Body of pancreas (tissue), 4 donors: ENCODE measurements at regions not wholly inside any gene's neighbourhood (a gene's known extent, or its start where the extent isn't known, plus 50 kb on each side); places are given as distances from the start of the nearest gene placed in this dataset.

Experiments used
- POLR2A ChIP-seq, 3 donors: fragments of 450-650 bp; IDR thresholded peaks; one replicate each; pipeline ENCODE4 v1.6.1; 2016; ENCODE audit warnings: antibody characterized with exemption in 3 of 3, mild to moderate bottlenecking in 2 of 3
- TF ChIP-seq, protein P1 (sequence below), 7 experiments: fragments of 450-650 bp in 4 of 7; fragments of 200-600 bp in 3 of 7; sonication (generic) in 3 of 7; IDR thresholded peaks; one replicate each; pipeline ENCODE4 v1.5.1; 2016 to 2019; ENCODE audit warnings: antibody characterized with exemption in 7 of 7

DNA sequence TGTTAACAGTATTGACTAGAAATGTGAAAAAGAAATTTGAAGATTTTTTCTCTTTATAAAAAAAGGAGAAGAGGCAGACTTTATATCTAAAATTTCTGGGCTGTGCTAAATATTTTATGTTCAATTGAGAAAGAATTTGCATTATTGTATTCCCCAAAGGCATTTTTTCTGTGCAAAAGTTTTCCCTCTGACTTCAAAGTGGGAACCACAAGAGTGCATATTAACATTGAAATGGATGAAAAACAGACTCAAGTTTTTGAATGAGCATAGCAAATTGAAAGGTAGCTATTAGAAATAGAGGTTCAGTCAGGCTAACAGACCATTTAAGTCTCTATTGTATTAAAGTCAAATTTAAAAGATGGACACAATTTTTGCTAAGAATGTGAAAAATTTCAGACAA is 95.2 kb downstream of the RASSF9 start:
- TF ChIP-seq, protein P1, sequence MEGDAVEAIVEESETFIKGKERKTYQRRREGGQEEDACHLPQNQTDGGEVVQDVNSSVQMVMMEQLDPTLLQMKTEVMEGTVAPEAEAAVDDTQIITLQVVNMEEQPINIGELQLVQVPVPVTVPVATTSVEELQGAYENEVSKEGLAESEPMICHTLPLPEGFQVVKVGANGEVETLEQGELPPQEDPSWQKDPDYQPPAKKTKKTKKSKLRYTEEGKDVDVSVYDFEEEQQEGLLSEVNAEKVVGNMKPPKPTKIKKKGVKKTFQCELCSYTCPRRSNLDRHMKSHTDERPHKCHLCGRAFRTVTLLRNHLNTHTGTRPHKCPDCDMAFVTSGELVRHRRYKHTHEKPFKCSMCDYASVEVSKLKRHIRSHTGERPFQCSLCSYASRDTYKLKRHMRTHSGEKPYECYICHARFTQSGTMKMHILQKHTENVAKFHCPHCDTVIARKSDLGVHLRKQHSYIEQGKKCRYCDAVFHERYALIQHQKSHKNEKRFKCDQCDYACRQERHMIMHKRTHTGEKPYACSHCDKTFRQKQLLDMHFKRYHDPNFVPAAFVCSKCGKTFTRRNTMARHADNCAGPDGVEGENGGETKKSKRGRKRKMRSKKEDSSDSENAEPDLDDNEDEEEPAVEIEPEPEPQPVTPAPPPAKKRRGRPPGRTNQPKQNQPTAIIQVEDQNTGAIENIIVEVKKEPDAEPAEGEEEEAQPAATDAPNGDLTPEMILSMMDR (IDR thresholded peaks at IDR 0.05), result no peak
- no peak for TF ChIP-seq POLR2A (IDR thresholded peaks at IDR 0.05)
